Glutamatergic neuron (in vitro differentiated cells): ENCODE measurements at regions not wholly inside any gene's neighbourhood (a gene's known extent, or its start where the extent isn't known, plus 50 kb on each side); places are given as distances from the start of the nearest gene placed in this dataset.
A peak's percentile ranks its signal among the peaks of the same experiment; 100 is the strongest.

ENCODE experiments used
- DNase-seq: peaks from one replicate; pipeline ENCODE4 v3.0.0; 2022
- H3K27ac Mint-ChIP-seq: one replicate; pipeline ENCODE4 v1.8.0; 2020; ENCODE audit warnings: mild to moderate bottlenecking, mixed read lengths, inconsistent platforms; ENCODE audit not compliant: unreplicated experiment
- H3K27me3 Mint-ChIP-seq: one replicate; pipeline ENCODE4 v1.8.0; 2020; ENCODE audit warnings: mild to moderate bottlenecking, moderate library complexity, mixed read lengths, inconsistent platforms; ENCODE audit not compliant: unreplicated experiment
- H3K36me3 Mint-ChIP-seq: one replicate; pipeline ENCODE4 v1.8.0; 2020; ENCODE audit warnings: mild to moderate bottlenecking, mixed read lengths, inconsistent platforms; ENCODE audit not compliant: unreplicated experiment
- H3K4me1 Mint-ChIP-seq: one replicate; pipeline ENCODE4 v1.8.0; 2020; ENCODE audit warnings: mild to moderate bottlenecking, low read depth, mixed read lengths, inconsistent platforms; ENCODE audit not compliant: unreplicated experiment
- H3K4me3 Mint-ChIP-seq: one replicate; pipeline ENCODE4 v1.8.0; 2020; ENCODE audit warnings: mild to moderate bottlenecking, mixed read lengths, inconsistent platforms; ENCODE audit not compliant: unreplicated experiment
- H3K9me3 Mint-ChIP-seq: one replicate; pipeline ENCODE4 v1.8.0; 2020; ENCODE audit warnings: mild to moderate bottlenecking, moderate library complexity, mixed read lengths, inconsistent platforms; ENCODE audit not compliant: unreplicated experiment
- TF ChIP-seq, protein P1 (sequence below): fragments of 200-600 bp; sonication (generic); IDR thresholded peaks from one replicate; pipeline ENCODE4 v1.5.0; 2021; ENCODE audit not compliant: partially characterized antibody, unreplicated experiment

DNA sequence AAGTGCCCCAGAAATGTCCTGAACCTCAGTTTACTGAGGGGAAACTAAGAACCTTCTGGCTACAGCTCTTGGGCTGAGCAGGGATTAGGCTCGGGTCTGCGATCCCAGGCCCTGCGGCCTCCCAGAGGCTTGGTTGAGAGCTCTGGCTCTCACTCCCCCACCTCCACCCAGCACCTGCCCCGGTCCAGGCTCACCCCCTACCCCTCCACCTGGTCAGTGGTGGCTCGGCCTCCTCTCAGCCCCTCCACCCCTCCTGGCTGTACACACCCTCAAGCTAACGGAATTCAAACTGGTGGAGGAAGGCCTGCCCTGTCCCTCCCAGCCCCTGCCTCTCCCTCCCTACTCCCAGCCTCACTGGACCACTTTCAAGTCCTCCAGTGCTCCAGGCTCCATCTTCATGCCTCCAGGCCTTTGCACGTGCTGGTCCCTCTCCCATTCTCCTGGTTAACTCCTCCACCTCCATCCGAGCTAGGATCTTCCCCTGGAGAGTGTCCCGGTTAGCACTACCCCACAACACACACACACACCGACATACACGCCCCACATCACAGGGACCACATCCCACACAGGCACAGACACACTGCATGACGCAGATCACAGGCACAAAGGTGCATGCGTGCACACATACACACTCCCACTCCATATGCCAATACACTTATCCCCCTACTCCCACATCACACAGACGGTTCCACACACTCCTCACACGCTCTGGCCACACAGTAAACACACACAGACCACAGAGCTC, 130.9 kb downstream of the C9orf50 start:
- H3K27ac Mint-ChIP-seq = peak overlapping the region; percentile 69
- no peaks in the 10 kb centered on the region for H3K36me3 Mint-ChIP-seq
- H3K4me3 Mint-ChIP-seq = peak overlapping the region; percentile 78
- peaks cover 15% of the 10 kb centered on the region for H3K9me3 Mint-ChIP-seq
- TF ChIP-seq, protein P1, sequence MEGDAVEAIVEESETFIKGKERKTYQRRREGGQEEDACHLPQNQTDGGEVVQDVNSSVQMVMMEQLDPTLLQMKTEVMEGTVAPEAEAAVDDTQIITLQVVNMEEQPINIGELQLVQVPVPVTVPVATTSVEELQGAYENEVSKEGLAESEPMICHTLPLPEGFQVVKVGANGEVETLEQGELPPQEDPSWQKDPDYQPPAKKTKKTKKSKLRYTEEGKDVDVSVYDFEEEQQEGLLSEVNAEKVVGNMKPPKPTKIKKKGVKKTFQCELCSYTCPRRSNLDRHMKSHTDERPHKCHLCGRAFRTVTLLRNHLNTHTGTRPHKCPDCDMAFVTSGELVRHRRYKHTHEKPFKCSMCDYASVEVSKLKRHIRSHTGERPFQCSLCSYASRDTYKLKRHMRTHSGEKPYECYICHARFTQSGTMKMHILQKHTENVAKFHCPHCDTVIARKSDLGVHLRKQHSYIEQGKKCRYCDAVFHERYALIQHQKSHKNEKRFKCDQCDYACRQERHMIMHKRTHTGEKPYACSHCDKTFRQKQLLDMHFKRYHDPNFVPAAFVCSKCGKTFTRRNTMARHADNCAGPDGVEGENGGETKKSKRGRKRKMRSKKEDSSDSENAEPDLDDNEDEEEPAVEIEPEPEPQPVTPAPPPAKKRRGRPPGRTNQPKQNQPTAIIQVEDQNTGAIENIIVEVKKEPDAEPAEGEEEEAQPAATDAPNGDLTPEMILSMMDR = no peak
- H3K4me1 Mint-ChIP-seq = peaks cover 45% of the 10 kb centered on the region
- no peak for DNase-seq
- H3K27me3 Mint-ChIP-seq = peaks cover 19% of the 10 kb centered on the region

DNA sequence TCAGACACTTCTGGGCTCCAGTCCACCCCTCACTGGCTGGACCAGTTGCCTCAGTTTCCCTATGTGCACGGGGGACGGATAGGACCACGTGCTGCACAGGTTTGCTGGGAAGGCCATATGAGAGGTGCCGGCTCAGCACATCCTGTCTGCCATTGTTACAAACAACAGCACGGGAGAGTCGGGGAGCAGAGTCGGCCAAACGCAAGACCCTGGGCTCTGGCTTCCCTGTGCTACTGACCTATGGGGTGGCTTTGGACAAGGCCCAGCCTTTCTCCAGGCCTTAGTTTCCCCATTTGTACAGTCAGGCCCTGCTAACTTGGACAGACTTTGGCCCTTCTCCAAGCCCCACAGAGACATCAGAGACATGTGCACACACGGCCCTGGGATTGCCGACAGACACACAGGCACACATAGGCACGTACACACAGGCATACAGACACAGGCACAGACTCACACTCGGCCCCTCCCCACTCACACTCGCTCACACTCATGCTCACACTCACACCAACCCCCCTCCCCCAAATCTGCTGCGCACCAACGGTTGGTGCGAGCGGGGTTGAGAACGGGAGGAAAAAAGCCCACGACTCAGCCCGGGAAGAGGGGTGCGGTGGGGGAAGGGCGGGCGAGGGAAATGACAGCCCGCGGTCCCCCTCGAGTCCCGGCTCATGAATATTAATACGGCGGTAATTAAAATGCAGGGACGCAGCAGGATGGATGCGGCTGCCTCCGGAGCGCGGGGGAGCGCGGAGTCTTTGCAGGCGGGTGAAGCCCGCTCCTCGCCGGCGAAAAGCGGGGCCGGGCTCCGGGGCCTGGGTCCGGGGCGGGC, 133.0 kb downstream of the C9orf50 start:
- peak overlapping the region; percentile 81 for H3K4me3 Mint-ChIP-seq
- TF ChIP-seq, protein P1 = no peak
- H3K36me3 Mint-ChIP-seq = no peaks in the 10 kb centered on the region
- H3K27me3 Mint-ChIP-seq = peaks cover 16% of the 10 kb centered on the region
- peak overlapping the region; percentile 98 for H3K27ac Mint-ChIP-seq
- peaks cover 40% of the 10 kb centered on the region for H3K4me1 Mint-ChIP-seq
- peak; percentile 78 for DNase-seq
- peaks cover 15% of the 10 kb centered on the region for H3K9me3 Mint-ChIP-seq

DNA sequence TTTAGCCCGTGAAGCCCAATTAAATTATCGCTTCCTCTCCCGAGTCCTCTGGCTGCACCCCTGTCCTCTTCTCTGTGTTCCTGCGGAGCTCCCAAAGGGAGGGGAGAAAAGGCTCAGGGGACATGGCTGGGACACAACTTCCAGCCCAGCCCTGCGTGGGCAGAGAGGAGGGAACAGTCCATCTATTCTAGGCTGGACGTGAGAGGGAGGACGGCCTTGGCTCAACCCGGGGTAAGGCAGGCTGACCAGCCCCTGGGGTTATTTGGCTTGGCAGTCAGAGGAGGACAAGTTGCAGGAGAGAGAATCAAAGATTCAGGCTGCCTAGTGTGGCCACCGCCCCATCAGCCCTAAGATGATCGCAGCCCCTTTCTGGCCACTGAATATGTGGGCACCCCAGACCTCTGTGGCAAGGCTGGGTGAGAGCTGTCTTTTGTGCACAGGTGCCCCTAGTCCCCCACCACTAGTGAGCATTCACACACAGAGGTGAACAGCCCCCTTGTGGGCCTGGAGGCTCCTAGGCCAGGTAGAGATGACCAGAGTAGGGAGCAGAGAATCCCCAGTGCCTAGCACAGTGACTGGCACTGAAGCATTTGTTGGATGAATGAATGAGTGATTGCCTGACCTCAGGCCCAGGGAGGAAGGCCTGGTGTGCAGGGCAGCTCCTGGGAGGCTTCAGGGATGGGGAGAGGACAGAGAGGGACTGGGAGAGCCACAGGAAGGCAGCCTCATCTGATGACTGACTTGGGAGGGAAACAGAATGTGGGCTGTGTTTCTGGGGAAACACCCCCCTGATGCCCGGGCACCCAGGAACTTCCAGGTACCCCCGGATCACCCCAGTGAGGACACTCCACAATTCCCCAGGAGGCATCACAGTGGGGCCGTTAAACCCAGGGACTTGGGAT, 133.9 kb downstream of the C9orf50 start:
- TF ChIP-seq, protein P1 = no peak
- Mint-ChIP-seq H3K4me3 (peak overlapping the region; percentile 75), H3K4me1 (peaks cover 38% of the 10 kb centered on the region), H3K27me3 (peaks cover 14% of the 10 kb centered on the region), H3K36me3 (no peaks in the 10 kb centered on the region), H3K9me3 (peaks cover 15% of the 10 kb centered on the region), H3K27ac (peak overlapping the region; percentile 98)
- DNase-seq = no peak

DNA sequence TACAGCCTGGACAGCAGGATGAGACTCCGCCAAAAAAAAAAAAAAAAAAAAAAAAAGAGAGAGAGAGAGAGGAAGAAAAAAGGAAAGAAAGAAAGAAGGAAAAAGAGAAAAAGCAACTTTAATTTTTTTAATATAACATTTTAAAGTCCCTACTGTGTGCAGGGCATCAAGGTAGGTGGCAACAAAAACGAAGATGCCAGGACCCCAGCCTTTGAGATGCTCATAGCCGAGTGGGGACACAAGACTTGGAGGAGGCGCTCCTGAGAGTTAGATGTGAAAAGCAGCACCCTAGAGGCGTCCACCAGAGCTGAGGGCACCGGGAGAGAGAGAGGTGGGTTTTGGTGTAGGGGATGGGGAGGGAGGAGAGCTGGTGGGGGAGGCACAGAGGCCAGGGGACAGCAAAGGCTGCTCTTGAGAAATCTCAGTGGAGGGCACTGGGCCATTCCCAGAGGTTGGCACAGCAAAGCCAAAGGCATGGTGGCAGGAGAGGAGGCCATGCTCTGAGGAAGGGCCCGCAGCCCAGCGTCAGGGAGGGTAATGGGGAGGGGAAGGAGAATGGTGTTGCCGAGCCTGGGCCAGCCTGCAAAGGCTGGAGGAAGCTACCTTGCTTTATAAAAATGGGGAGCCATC, 135.6 kb downstream of the C9orf50 start:
- Mint-ChIP-seq H3K4me1 (peaks cover 43% of the 10 kb centered on the region), H3K27me3 (peaks cover 12% of the 10 kb centered on the region), H3K27ac (peak overlapping the region; percentile 98), H3K4me3 (peak overlapping the region; percentile 49), H3K36me3 (no peaks in the 10 kb centered on the region), H3K9me3 (peaks cover 15% of the 10 kb centered on the region)
- DNase-seq = no peak
- TF ChIP-seq, protein P1 = no peak
